ENCODE measurements at regions not wholly inside any gene's neighbourhood (a gene's known extent, or its start where the extent isn't known, plus 50 kb on each side); places are given as distances from the start of the nearest gene placed in this dataset.

GRCh38 chr6:137424251-137424650, 69.9 kb downstream of the OLIG3 start:
- intact Hi-C loops (cut with micrococcal nuclease; ENCODE audit: unreplicated experiment) (no loop called here), in situ Hi-C loops (cut with MboI) (no loop called here)
- no peak for ATAC-seq
- no peaks in the 10 kb centered on the region; the same call in 2 of the 3 replicates for H3K9me3 ChIP-seq (replicated peaks; ENCODE audit: control insufficient read depth, insufficient read depth, low read length)
- no peak overlapping the region for H3K4me3 ChIP-seq
- ChIA-PET CTCF (interaction anchor here (1.1 to 1.9 kb wide), 2 partner anchors 9 to 24 kb away, joined by 3 to 4 read pairs; no protein-coding TSS in a partner anchor), SMC1A (ENCODE audit: uncharacterized antibody, unreplicated experiment) (interaction anchor here (0.6 to 1.5 kb wide), 5 partner anchors 35 to 587 kb away, joined by 3 to 5 read pairs (median 3); no protein-coding TSS in a partner anchor), POLR2A (no interaction called here), RAD21 (ENCODE audit: unreplicated experiment) (interaction anchor here (1.1 to 1.2 kb wide), 3 partner anchors 8 to 336 kb away, joined by 3 to 4 read pairs (median 4); no protein-coding TSS in a partner anchor)
- FAIRE-seq = no peak
- TF ChIP-seq TAF1 (IDR thresholded peaks at IDR 0.05; ENCODE audit: borderline replicate concordance, low read depth, low read length) = no peak
- TF ChIP-seq RELA (IDR thresholded peaks at IDR 0.05; ENCODE audit: borderline replicate concordance, partially characterized antibody) = no peak
- TF ChIP-seq PAX8 (IDR thresholded peaks at IDR 0.05) = no peak
- TF ChIP-seq ASH2L (IDR thresholded peaks at IDR 0.05; ENCODE audit: borderline replicate concordance, low read depth) = no peak
- no peak for TF ChIP-seq MYB (IDR thresholded peaks at IDR 0.05; ENCODE audit: borderline replicate concordance, low read depth, low read length)
- 2% methylated on average over 3 of the region's 3 CpGs for WGBS (ENCODE audit: insufficient coverage, insufficient replicate concordance, low lambda C conversion rate, missing lambda C conversion rate)
- no peak overlapping the region for H3K9ac ChIP-seq (ENCODE audit: control insufficient read depth, insufficient read depth, low read length)
- peaks cover 20% of the 10 kb centered on the region for H3K4me1 ChIP-seq (ENCODE audit: control insufficient read depth, insufficient read depth, low read length)
- H4K20me1 ChIP-seq (ENCODE audit: control insufficient read depth, insufficient read depth) = no peaks in the 10 kb centered on the region
- no peak overlapping the region for H2AFZ ChIP-seq (ENCODE audit: control insufficient read depth, low read depth, low read length)
- no TSS peak for BruUV-seq (replicated peaks)
- no peak overlapping the region for H3K27ac ChIP-seq (ENCODE audit: control insufficient read depth, insufficient read depth)
- H3K36me3 ChIP-seq (ENCODE audit: control insufficient read depth in 2 of 2, insufficient read depth in 2 of 2, low read length in 1 of 2) = no peaks in the 10 kb centered on the region
- no peak for DNase-seq (ENCODE audit: low read depth, low spot score)
- H3K27me3 ChIP-seq (replicated peaks in 1 of 2; ENCODE audit: control insufficient read depth in 2 of 2, insufficient read depth in 2 of 2, low read length in 1 of 2) = no peaks in the 10 kb centered on the region
- no peaks in the 10 kb centered on the region for H3K79me2 ChIP-seq (ENCODE audit: control insufficient read depth, insufficient read depth, low read length)
- H3K4me2 ChIP-seq (ENCODE audit: control insufficient read depth, insufficient read depth) = 0 out of 2 replicates have a peak overlapping the region, but pooled peaks have one; percentile 3

- Histone ChIP-seq H3K4me3 (no peak overlapping the region), H3K9ac (ENCODE audit: control insufficient read depth, insufficient read depth, low read length) (no peak overlapping the region), H3K4me2 (ENCODE audit: control insufficient read depth, insufficient read depth) (peak overlapping the region; percentile 15; the same call in 1 of the 2 replicates), H3K9me3 (replicated peaks; ENCODE audit: control insufficient read depth, insufficient read depth, low read length) (no peaks in the 10 kb centered on the region; the same call in 2 of the 3 replicates), H3K27ac (ENCODE audit: control insufficient read depth, insufficient read depth) (no peak overlapping the region), H3K79me2 (ENCODE audit: control insufficient read depth, insufficient read depth, low read length) (no peaks in the 10 kb centered on the region), H3K4me1 (ENCODE audit: control insufficient read depth, insufficient read depth, low read length) (peaks cover 20% of the 10 kb centered on the region), H3K27me3 (replicated peaks in 1 of 2; ENCODE audit: control insufficient read depth in 2 of 2, insufficient read depth in 2 of 2, low read length in 1 of 2) (no peaks in the 10 kb centered on the region), H4K20me1 (ENCODE audit: control insufficient read depth, insufficient read depth) (no peaks in the 10 kb centered on the region), H2AFZ (ENCODE audit: control insufficient read depth, low read depth, low read length) (no peak overlapping the region; the same call in 1 of the 2 replicates), H3K36me3 (ENCODE audit: control insufficient read depth in 2 of 2, insufficient read depth in 2 of 2, low read length in 1 of 2) (no peaks in the 10 kb centered on the region)
- ChIA-PET POLR2A (interaction anchor here (0.6 kb wide), 1 partner anchor 578 kb away, joined by 3 read pairs; no protein-coding TSS in a partner anchor), CTCF (interaction anchor here (1.1 to 1.9 kb wide), 2 partner anchors 8 to 24 kb away, joined by 3 to 4 read pairs; no protein-coding TSS in a partner anchor), RAD21 (ENCODE audit: unreplicated experiment) (interaction anchor here (1.1 to 1.2 kb wide), 3 partner anchors 9 to 335 kb away, joined by 3 to 4 read pairs (median 4); no protein-coding TSS in a partner anchor), SMC1A (ENCODE audit: uncharacterized antibody, unreplicated experiment) (interaction anchor here (0.6 to 1.5 kb wide), 5 partner anchors 8 to 586 kb away, joined by 3 to 5 read pairs (median 3); no protein-coding TSS in a partner anchor)
- in situ Hi-C loops (cut with MboI) (no loop called here), intact Hi-C loops (cut with micrococcal nuclease; ENCODE audit: unreplicated experiment) (no loop called here)
- BruUV-seq (replicated peaks) = no TSS peak
- WGBS (ENCODE audit: insufficient coverage, insufficient replicate concordance, low lambda C conversion rate, missing lambda C conversion rate) = 19% methylated on average over 3 of the region's 3 CpGs
- no peak for FAIRE-seq
- peak; percentile 61 for ATAC-seq
- DNase-seq (ENCODE audit: low read depth, low spot score) = no peak
- TF ChIP-seq SUZ12 (IDR thresholded peaks at IDR 0.05; ENCODE audit: unreplicated experiment) = no peak
- TF ChIP-seq BACH1 (IDR thresholded peaks at IDR 0.05; ENCODE audit: borderline replicate concordance) = no peak
- TF ChIP-seq CBX5 (IDR thresholded peaks at IDR 0.05; ENCODE audit: low read depth) = no peak
- no peak for TF ChIP-seq TCF12 (IDR thresholded peaks at IDR 0.05; ENCODE audit: low read depth, low read length)
- TF ChIP-seq WRNIP1 (IDR thresholded peaks at IDR 0.05; ENCODE audit: borderline replicate concordance, low read depth, low read length) = no peak
- peak; percentile 27; the same call in 1 of the 2 replicates for TF ChIP-seq IKZF1 (conservative IDR thresholded peaks at IDR 0.05)
- no peak for TF ChIP-seq RAD21 (IDR thresholded peaks at IDR 0.05; ENCODE audit: insufficient read depth, low read depth, low read length)
- no peak for TF ChIP-seq STAT1 (conservative IDR thresholded peaks at IDR 0.05)
- no peak for TF ChIP-seq ZNF622 (IDR thresholded peaks at IDR 0.05)
- TF ChIP-seq BCL11A (IDR thresholded peaks at IDR 0.05; ENCODE audit: low read depth, low read length) = no peak
- TF ChIP-seq IKZF2 (IDR thresholded peaks at IDR 0.05) = peak; percentile 22 to 66; a peak in 2 of 4 replicates
- no peak for TF ChIP-seq SIX5 (IDR thresholded peaks at IDR 0.05; ENCODE audit: low read depth, low read length, severe bottlenecking)
- TF ChIP-seq SPI1 (IDR thresholded peaks at IDR 0.05; ENCODE audit: borderline replicate concordance, insufficient read depth, low read depth, low read length) = peak; percentile 26; the same call in 1 of the 2 replicates
- no peak for TF ChIP-seq HDAC6 (IDR thresholded peaks at IDR 0.05; ENCODE audit: unreplicated experiment)
These were observed 70.6 kb downstream of the OLIG3 start for GRCh38 chr6:137423451-137424168.

Measured in GM12878 (cell line).